ENCODE measurements at regions not wholly inside any gene's neighbourhood (a gene's known extent, or its start where the extent isn't known, plus 50 kb on each side); places are given as distances from the start of the nearest gene placed in this dataset.
"Not testable (repeated sequence)": the region's sequence is repeated elsewhere in the genome, so short reads cannot be mapped to it uniquely, and the experiment has no call there.

DNA sequence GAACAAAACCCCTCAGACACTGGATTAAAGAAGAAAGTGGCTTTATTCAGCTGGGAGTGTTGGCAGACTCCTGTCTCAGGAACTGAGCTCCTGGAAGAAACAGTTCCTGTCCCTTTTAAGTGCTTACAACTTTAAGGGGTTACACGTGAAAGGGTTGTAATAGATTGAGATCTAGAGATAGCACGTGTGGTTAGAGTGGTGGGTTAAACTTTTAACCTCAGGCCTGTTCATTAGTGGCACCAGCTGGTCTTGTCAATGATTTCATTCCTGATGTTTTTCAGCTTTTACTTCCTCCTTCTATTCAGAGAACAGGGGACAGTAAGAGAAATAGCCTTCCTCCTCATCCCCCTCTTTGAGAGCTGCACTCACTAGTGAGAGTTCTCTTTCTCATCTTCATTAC lies 247.1 kb downstream of the TSPY10 start:
- no CpG with 5 or more reads among the region's 2 CpGs for WGBS, 2 experiments (ENCODE audit: extremely low coverage in 1 of 2, insufficient coverage in 1 of 2, insufficient read length in 1 of 2, insufficient replicate concordance in 2 of 2, low coverage in 1 of 2, low lambda C conversion rate in 2 of 2, missing lambda C conversion rate in 1 of 2)
- CTCF ChIA-PET (ENCODE audit: partially characterized antibody); H3K9ac ChIP-seq (replicated peaks in 1 of 4; ENCODE audit: extremely low read depth in 1 of 4, low read depth in 3 of 4, low read length in 3 of 4); H3K4me1 ChIP-seq (replicated peaks in 1 of 4; ENCODE audit: control insufficient read depth in 3 of 4, insufficient read depth in 4 of 4, low read length in 3 of 4); H2BK20ac ChIP-seq (ENCODE audit: low read length); H3K79me1 ChIP-seq (ENCODE audit: low read depth, low read length); H2BK15ac ChIP-seq (ENCODE audit: low read length); H4K5ac ChIP-seq (ENCODE audit: insufficient read length, low read depth, low read length); H4K20me1 ChIP-seq (replicated peaks in 1 of 2; ENCODE audit: control insufficient read depth in 1 of 2, insufficient read depth in 2 of 2, low read length in 2 of 2); H4K91ac ChIP-seq (replicated peaks; ENCODE audit: insufficient read length, low read length); H2BK120ac ChIP-seq (replicated peaks; ENCODE audit: low read depth, low read length); H3K4me3 ChIP-seq (ENCODE audit: extremely low read depth in 1 of 4, insufficient read depth in 2 of 4, low read depth in 3 of 4, low read length in 4 of 4); H4K8ac ChIP-seq (ENCODE audit: extremely low read depth, insufficient read depth, low read length); H2BK12ac ChIP-seq (ENCODE audit: low read depth, low read length); H2AK5ac ChIP-seq (ENCODE audit: low read depth, low read length); H2AFZ ChIP-seq (ENCODE audit: low read length); FAIRE-seq; H3K4ac ChIP-seq (replicated peaks; ENCODE audit: insufficient read length, low read depth, low read length); H3K27ac ChIP-seq (ENCODE audit: low read depth, low read length); H3K23ac ChIP-seq (ENCODE audit: insufficient read length); H3K9me3 ChIP-seq (ENCODE audit: insufficient read depth in 2 of 2, low read depth in 1 of 2, low read length in 1 of 2); H3K14ac ChIP-seq (ENCODE audit: insufficient read length); H3K79me2 ChIP-seq (ENCODE audit: control insufficient read depth in 1 of 2, insufficient read depth in 2 of 2, low read length in 2 of 2); H3K36me3 ChIP-seq (ENCODE audit: control insufficient read depth in 2 of 4, insufficient read depth in 4 of 4, low read length in 3 of 4); H3K27me3 ChIP-seq (replicated peaks in 1 of 4; ENCODE audit: control insufficient read depth in 3 of 4, extremely low read depth in 1 of 4, insufficient read depth in 3 of 4, low read length in 3 of 4); DNase-seq (ENCODE audit: low read depth in 1 of 2, low spot score in 2 of 2); POLR2A ChIA-PET (ENCODE audit: partially characterized antibody); H3K4me2 ChIP-seq (ENCODE audit: insufficient read depth in 1 of 2, low read depth in 2 of 2, low read length in 2 of 2); H3K56ac ChIP-seq (replicated peaks; ENCODE audit: insufficient read length, low read depth, low read length); H3K23me2 ChIP-seq (ENCODE audit: low read depth, low read length); H2BK5ac ChIP-seq (ENCODE audit: low read depth, low read length); H3K18ac ChIP-seq (ENCODE audit: extremely low read depth, low read length): not testable (repeated sequence)

DNA sequence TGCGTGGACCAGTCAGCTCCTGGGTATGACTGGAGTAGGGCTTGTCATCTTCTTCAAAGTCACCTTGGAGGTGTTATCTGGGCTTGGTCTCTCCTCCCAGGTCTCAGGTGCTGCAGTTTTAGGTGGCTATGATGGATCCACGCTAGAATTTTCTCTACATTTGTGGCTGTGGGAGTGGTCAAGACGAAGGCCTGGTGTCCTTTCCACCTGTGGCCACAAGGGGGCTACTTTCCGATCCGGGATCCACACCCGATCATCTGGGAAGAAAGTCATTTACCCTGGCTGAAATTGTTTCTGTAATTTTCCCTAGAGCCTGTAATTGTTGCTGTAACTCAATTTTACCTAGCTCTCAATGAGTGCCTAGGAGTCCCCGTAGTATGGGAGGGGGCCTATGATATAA lies 248.0 kb downstream of the TSPY10 start:
- H3K4me2 ChIP-seq (ENCODE audit: insufficient read depth in 1 of 2, low read depth in 2 of 2, low read length in 2 of 2); H3K18ac ChIP-seq (ENCODE audit: extremely low read depth, low read length); H3K27me3 ChIP-seq (replicated peaks in 1 of 4; ENCODE audit: control insufficient read depth in 3 of 4, extremely low read depth in 1 of 4, insufficient read depth in 3 of 4, low read length in 3 of 4); H3K14ac ChIP-seq (ENCODE audit: insufficient read length); H3K4me3 ChIP-seq (ENCODE audit: extremely low read depth in 1 of 4, insufficient read depth in 2 of 4, low read depth in 3 of 4, low read length in 4 of 4); H3K79me2 ChIP-seq (ENCODE audit: control insufficient read depth in 1 of 2, insufficient read depth in 2 of 2, low read length in 2 of 2); DNase-seq (ENCODE audit: low read depth in 1 of 2, low spot score in 2 of 2); H2AFZ ChIP-seq (ENCODE audit: low read length); H3K9me3 ChIP-seq (ENCODE audit: insufficient read depth in 2 of 2, low read depth in 1 of 2, low read length in 1 of 2); H4K20me1 ChIP-seq (replicated peaks in 1 of 2; ENCODE audit: control insufficient read depth in 1 of 2, insufficient read depth in 2 of 2, low read length in 2 of 2); H3K36me3 ChIP-seq (ENCODE audit: control insufficient read depth in 2 of 4, insufficient read depth in 4 of 4, low read length in 3 of 4); H3K4ac ChIP-seq (replicated peaks; ENCODE audit: insufficient read length, low read depth, low read length); H4K8ac ChIP-seq (ENCODE audit: extremely low read depth, insufficient read depth, low read length); H2AK5ac ChIP-seq (ENCODE audit: low read depth, low read length); H3K79me1 ChIP-seq (ENCODE audit: low read depth, low read length); H4K5ac ChIP-seq (ENCODE audit: insufficient read length, low read depth, low read length); CTCF ChIA-PET (ENCODE audit: partially characterized antibody); H2BK12ac ChIP-seq (ENCODE audit: low read depth, low read length); H3K23ac ChIP-seq (ENCODE audit: insufficient read length); H3K4me1 ChIP-seq (replicated peaks in 1 of 4; ENCODE audit: control insufficient read depth in 3 of 4, insufficient read depth in 4 of 4, low read length in 3 of 4); H2BK15ac ChIP-seq (ENCODE audit: low read length); H2BK5ac ChIP-seq (ENCODE audit: low read depth, low read length); H3K56ac ChIP-seq (replicated peaks; ENCODE audit: insufficient read length, low read depth, low read length); H3K9ac ChIP-seq (replicated peaks in 1 of 4; ENCODE audit: extremely low read depth in 1 of 4, low read depth in 3 of 4, low read length in 3 of 4); POLR2A ChIA-PET (ENCODE audit: partially characterized antibody); H3K27ac ChIP-seq (ENCODE audit: low read depth, low read length); H2BK120ac ChIP-seq (replicated peaks; ENCODE audit: low read depth, low read length); H3K23me2 ChIP-seq (ENCODE audit: low read depth, low read length); H4K91ac ChIP-seq (replicated peaks; ENCODE audit: insufficient read length, low read length); H2BK20ac ChIP-seq (ENCODE audit: low read length): not testable (repeated sequence)
- FAIRE-seq = peak; percentile 98
- no CpG with 5 or more reads among the region's 7 CpGs for WGBS, 2 experiments (ENCODE audit: extremely low coverage in 1 of 2, insufficient coverage in 1 of 2, insufficient read length in 1 of 2, insufficient replicate concordance in 2 of 2, low coverage in 1 of 2, low lambda C conversion rate in 2 of 2, missing lambda C conversion rate in 1 of 2)

All from H1 (cell line).